HepG2 (cell line): ENCODE measurements at regions not wholly inside any gene's neighbourhood (a gene's known extent, or its start where the extent isn't known, plus 50 kb on each side); places are given as distances from the start of the nearest gene placed in this dataset.

ENCODE experiments used
- AFF4 ChIP-seq: sonication (generic); formaldehyde crosslinking; IDR thresholded peaks from 2 replicates; pipeline ENCODE4 v1.4.0; 2020; ENCODE audit warnings: missing genetic modification reagents
- ESRRA ChIP-seq: sonication (generic); formaldehyde crosslinking; IDR thresholded peaks from 2 replicates; pipeline ENCODE4 v1.5.1; 2020; ENCODE audit warnings: mild to moderate bottlenecking, low read depth, missing genetic modification reagents
- GABPA ChIP-seq, 2 experiments: IDR thresholded peaks; 2 replicates each; pipeline ENCODE4 v1.6.1; 2011 to 2016; ENCODE audit warnings: low read depth in 2 of 2, low read length in 1 of 2, missing biosample characterization in 1 of 2, missing genetic modification characterization in 1 of 2
- GPBP1L1 ChIP-seq: sonication (generic); formaldehyde crosslinking; IDR thresholded peaks from 2 replicates; pipeline ENCODE4 v1.5.0; 2020; ENCODE audit warnings: mild to moderate bottlenecking, missing genetic modification reagents
- MBD4 ChIP-seq: IDR thresholded peaks from 2 replicates; pipeline ENCODE4 v1.6.1; 2012; ENCODE audit warnings: low read length, inconsistent platforms, borderline replicate concordance
- NKX3-1 ChIP-seq: sonication (generic); formaldehyde crosslinking; IDR thresholded peaks from 2 replicates; pipeline ENCODE4 v1.5.0; 2020; ENCODE audit warnings: missing genetic modification reagents
- NR2C2 ChIP-seq: sonication (generic); formaldehyde crosslinking; IDR thresholded peaks from 2 replicates; pipeline ENCODE4 v1.4.0; 2020; ENCODE audit warnings: missing genetic modification reagents, mild to moderate bottlenecking, moderate library complexity, borderline replicate concordance
- PAF1 ChIP-seq: IDR thresholded peaks from 2 replicates; pipeline ENCODE4 v1.6.1; 2016; ENCODE audit warnings: missing genetic modification reagents, missing compliant biosample characterization
- PHF21A ChIP-seq: sonication (generic); formaldehyde crosslinking; IDR thresholded peaks from 2 replicates; pipeline ENCODE4 v1.5.0; 2020; ENCODE audit warnings: mild to moderate bottlenecking, missing genetic modification reagents
- RAD51 ChIP-seq: fragments of 450-650 bp; IDR thresholded peaks from 2 replicates; pipeline ENCODE4 v1.6.1; 2016; ENCODE audit warnings: borderline replicate concordance
- RELA ChIP-seq: sonication (generic); formaldehyde crosslinking; IDR thresholded peaks from 2 replicates; pipeline ENCODE4 v1.4.0; 2020; ENCODE audit warnings: missing genetic modification reagents
- SALL1 ChIP-seq: sonication (generic); formaldehyde crosslinking; IDR thresholded peaks from 2 replicates; pipeline ENCODE4 v1.8.0; 2022; ENCODE audit warnings: mild to moderate bottlenecking, missing genetic modification reagents
- ZC3H13 ChIP-seq: sonication (generic); formaldehyde crosslinking; IDR thresholded peaks from 2 replicates; pipeline ENCODE4 v1.8.1; 2023; ENCODE audit warnings: mild to moderate bottlenecking, missing genetic modification reagents, moderate library complexity
- ZFP36L2 ChIP-seq: sonication (generic); formaldehyde crosslinking; IDR thresholded peaks from 2 replicates; pipeline ENCODE4 v1.4.0; 2020; ENCODE audit warnings: missing genetic modification reagents
- ZFP82 ChIP-seq: sonication (generic); formaldehyde crosslinking; IDR thresholded peaks from 2 replicates; pipeline ENCODE4 v1.5.1; 2020; ENCODE audit warnings: mild to moderate bottlenecking, missing genetic modification reagents, borderline replicate concordance
- ZKSCAN5 ChIP-seq: sonication (generic); formaldehyde crosslinking; IDR thresholded peaks from 2 replicates; pipeline ENCODE4 v1.5.1; 2020; ENCODE audit warnings: mild to moderate bottlenecking, missing genetic modification reagents
- ZKSCAN8 ChIP-seq: IDR thresholded peaks from 2 replicates; pipeline ENCODE4 v1.6.1; 2016; ENCODE audit warnings: borderline replicate concordance, missing genetic modification reagents, missing compliant biosample characterization
- ZNF274 ChIP-seq: sonication (generic); formaldehyde crosslinking; IDR thresholded peaks from 2 replicates; pipeline ENCODE4 v1.5.1; 2020; ENCODE audit warnings: mild to moderate bottlenecking, missing genetic modification reagents
- ZNF275 ChIP-seq: sonication (generic); formaldehyde crosslinking; IDR thresholded peaks from 2 replicates; pipeline ENCODE4 v1.8.0; 2022; ENCODE audit warnings: missing genetic modification reagents, mild to moderate bottlenecking, inconsistent platforms, borderline replicate concordance
- ZNF326 ChIP-seq: sonication (generic); formaldehyde crosslinking; IDR thresholded peaks from 2 replicates; pipeline ENCODE4 v1.4.0; 2020; ENCODE audit warnings: missing genetic modification reagents, borderline replicate concordance
- ZNF605 ChIP-seq: sonication (generic); formaldehyde crosslinking; IDR thresholded peaks from 2 replicates; pipeline ENCODE4 v1.8.0; 2022; ENCODE audit warnings: mild to moderate bottlenecking, missing genetic modification reagents

DNA sequence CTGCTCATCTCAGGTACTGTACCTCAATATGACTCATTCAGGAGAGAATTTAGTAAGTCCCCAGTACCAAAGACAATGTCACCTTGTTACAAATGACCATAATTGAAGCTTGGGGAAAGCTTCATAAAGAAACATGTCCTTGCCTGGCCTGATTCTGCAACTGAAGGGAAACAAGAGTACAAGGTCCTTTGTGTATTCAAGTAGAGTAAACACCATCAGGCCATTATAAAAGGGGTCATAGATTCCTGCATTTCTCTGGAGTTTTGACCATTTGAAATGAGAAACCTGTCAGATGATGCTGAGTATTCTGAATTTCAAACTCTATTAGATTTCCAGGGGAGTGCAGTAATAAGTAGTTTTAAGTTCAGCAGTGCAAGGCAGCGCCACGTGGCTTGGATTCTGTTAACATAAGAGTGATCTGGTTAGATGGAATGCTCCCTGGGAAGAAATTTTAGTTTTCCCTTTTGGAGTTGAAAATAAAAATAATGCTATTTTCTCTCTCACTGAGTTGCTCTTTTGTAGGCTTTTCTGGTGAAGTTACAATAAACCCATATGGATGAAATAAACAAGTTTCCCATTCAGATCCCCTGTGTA is 1054.3 kb downstream of the EPHA7 start (continued):
- peak; percentile 26; the same call in 1 of the 2 replicates for TF ChIP-seq ZKSCAN8
- TF ChIP-seq ESRRA (CRISPR knock-in tag): peak; percentile 60; the same call in 1 of the 2 replicates
- no peak for TF ChIP-seq RELA
- no peak; the same call in 1 of the 2 replicates for TF ChIP-seq NR2C2 (CRISPR knock-in tag)
- peak; percentile 58; the same call in 1 of the 2 replicates for TF ChIP-seq SALL1
- no peak for TF ChIP-seq ZNF605 (CRISPR knock-in tag)
- TF ChIP-seq PAF1: no peak
- 0 out of 2 replicates have a peak, but pooled peaks have one; percentile 18 for TF ChIP-seq PHF21A (CRISPR knock-in tag)
- no peak for TF ChIP-seq ZNF326
- TF ChIP-seq ZNF274 (CRISPR knock-in tag): no peak
- no peak for TF ChIP-seq ZFP82
- no peak for TF ChIP-seq ZKSCAN5 (CRISPR knock-in tag)
- TF ChIP-seq ZNF275 (CRISPR knock-in tag): no peak
- no peak for TF ChIP-seq GABPA (IDR thresholded peaks at IDR 0.05; ENCODE audit: low read depth, low read length)
- peak; percentile 16; the same call in 1 of the 2 replicates for TF ChIP-seq GABPA (CRISPR knock-in tag; IDR thresholded peaks at IDR 0.05; ENCODE audit: low read depth)
- TF ChIP-seq AFF4 (CRISPR knock-in tag): no peak
- no peak for TF ChIP-seq ZFP36L2
- TF ChIP-seq GPBP1L1 (CRISPR knock-in tag): no peak
- no peak for TF ChIP-seq NKX3-1
- no peak for TF ChIP-seq ZC3H13 (CRISPR knock-in tag)
- no peak for TF ChIP-seq RAD51
- peak; percentile 84; the same call in 1 of the 2 replicates for TF ChIP-seq MBD4
